Kidney (tissue), 13 donors: ENCODE measurements at regions not wholly inside any gene's neighbourhood (a gene's known extent, or its start where the extent isn't known, plus 50 kb on each side); places are given as distances from the start of the nearest gene placed in this dataset.

Experiments used
- DNase-seq, 5 donors: peaks; one replicate each; pipeline ENCODE4 v3.0.0-alpha.2; 2013 to 2020
- FAIRE-seq: peaks from 2 replicates; lab custom pipeline; 2012; peaks lifted over from hg19 to GRCh38; lab: Jason Lieb, UNC
- H3K27ac ChIP-seq, 2 donors: one replicate each; pipeline ENCODE4 v1.7.0; 2013; ENCODE audit warnings: low read depth in 2 of 2, low read length in 2 of 2, inconsistent platforms in 1 of 2
- H3K27me3 ChIP-seq: one replicate; pipeline ENCODE4 v1.7.1; 2013; ENCODE audit warnings: low read length, inconsistent platforms; ENCODE audit not compliant: control insufficient read depth, insufficient read depth
- H3K36me3 ChIP-seq, 3 donors: one replicate each; pipeline versions ENCODE4 v1.7.0 to v1.7.1; 2013; ENCODE audit warnings: low read length in 3 of 3, control low read depth in 1 of 3, inconsistent platforms in 1 of 3; ENCODE audit not compliant: insufficient read depth in 3 of 3, control insufficient read depth in 2 of 3
- H3K4me1 ChIP-seq, 3 donors: one replicate each; pipeline versions ENCODE4 v1.7.0 to v1.7.1; 2013; ENCODE audit warnings: low read length in 3 of 3, inconsistent platforms in 1 of 3, low read depth in 1 of 3; ENCODE audit not compliant: control insufficient read depth in 2 of 3, insufficient read depth in 2 of 3
- H3K4me3 ChIP-seq, 3 donors: one replicate each; pipeline versions ENCODE4 v1.7.0 to v1.8.1; 2013; ENCODE audit warnings: low read length in 3 of 3, control low read depth in 1 of 3, inconsistent platforms in 1 of 3
- H3K9ac ChIP-seq, 3 donors: one replicate each; pipeline versions ENCODE4 v1.7.0 to v1.7.1; 2013; ENCODE audit warnings: low read length in 3 of 3, control low read depth in 1 of 3, inconsistent platforms in 1 of 3
- H3K9me3 ChIP-seq, 3 donors: one replicate each; pipeline versions ENCODE4 v1.7.0 to v1.7.1; 2013; ENCODE audit warnings: low read length in 3 of 3, control low read depth in 1 of 3, inconsistent platforms in 1 of 3; ENCODE audit not compliant: control insufficient read depth in 2 of 3, insufficient read depth in 1 of 3
- intact Hi-C: fragments of 100-400 bp; cut with DNase I; formaldehyde crosslinking; loops from one replicate; pipeline ENCODE4 v1.11.1; 2022
- TF ChIP-seq, protein P1 (sequence below): IDR thresholded peaks from 3 replicates; pipeline ENCODE4 v1.5.1; 2012; ENCODE audit warnings: mild to moderate bottlenecking, moderate library complexity, borderline replicate concordance; ENCODE audit not compliant: insufficient read depth; ENCODE audit errors: extremely low read depth
- donor health status: control.
- donor health status: control.
- donor health status: control.
- donor health status: control.
- donor health status: control.
- donor health status: DM: yes; HTN: yes; CAD: no.
- donor health status: Normal renal cell carcinoma (clear cell type).

DNA sequence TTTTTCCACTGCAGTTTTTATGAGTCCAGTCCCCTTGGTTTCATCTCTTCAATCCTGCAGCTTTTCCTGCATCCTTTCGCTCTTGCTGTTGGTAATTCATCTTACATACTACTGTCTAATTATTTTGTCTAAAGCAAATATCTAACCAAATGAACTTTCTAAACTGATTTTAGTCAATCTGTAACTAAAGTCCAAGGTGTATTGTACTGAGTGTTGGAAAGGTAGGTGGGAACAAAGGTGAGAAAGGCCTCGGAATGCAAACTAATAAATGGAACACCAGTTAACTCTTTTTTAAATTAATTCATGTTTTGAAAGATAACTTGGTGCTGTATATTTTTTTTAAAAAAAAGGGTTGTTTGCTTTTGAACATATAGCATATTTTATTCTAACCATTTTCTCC, 152.7 kb upstream of the CYLC2 start:
- TF ChIP-seq, protein P1, sequence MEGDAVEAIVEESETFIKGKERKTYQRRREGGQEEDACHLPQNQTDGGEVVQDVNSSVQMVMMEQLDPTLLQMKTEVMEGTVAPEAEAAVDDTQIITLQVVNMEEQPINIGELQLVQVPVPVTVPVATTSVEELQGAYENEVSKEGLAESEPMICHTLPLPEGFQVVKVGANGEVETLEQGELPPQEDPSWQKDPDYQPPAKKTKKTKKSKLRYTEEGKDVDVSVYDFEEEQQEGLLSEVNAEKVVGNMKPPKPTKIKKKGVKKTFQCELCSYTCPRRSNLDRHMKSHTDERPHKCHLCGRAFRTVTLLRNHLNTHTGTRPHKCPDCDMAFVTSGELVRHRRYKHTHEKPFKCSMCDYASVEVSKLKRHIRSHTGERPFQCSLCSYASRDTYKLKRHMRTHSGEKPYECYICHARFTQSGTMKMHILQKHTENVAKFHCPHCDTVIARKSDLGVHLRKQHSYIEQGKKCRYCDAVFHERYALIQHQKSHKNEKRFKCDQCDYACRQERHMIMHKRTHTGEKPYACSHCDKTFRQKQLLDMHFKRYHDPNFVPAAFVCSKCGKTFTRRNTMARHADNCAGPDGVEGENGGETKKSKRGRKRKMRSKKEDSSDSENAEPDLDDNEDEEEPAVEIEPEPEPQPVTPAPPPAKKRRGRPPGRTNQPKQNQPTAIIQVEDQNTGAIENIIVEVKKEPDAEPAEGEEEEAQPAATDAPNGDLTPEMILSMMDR = no peak
- H3K4me1 ChIP-seq = peaks cover 0 to 13% (median 0%) of the 10 kb centered on the region in 3 donors
- intact Hi-C loops = no loop called here
- H3K9me3 ChIP-seq = no peaks in the 10 kb centered on the region
- H3K9ac ChIP-seq = no peak overlapping the region
- no peaks in the 10 kb centered on the region for H3K36me3 ChIP-seq
- peak; percentile 86 for FAIRE-seq
- H3K4me3 ChIP-seq = peak overlapping the region in 2 of 3 donors; percentile 29 to 48
- no peaks in the 10 kb centered on the region for H3K27me3 ChIP-seq
- peak overlapping the region; percentile 15 to 34 for H3K27ac ChIP-seq
- peak in 2 of 5 donors; percentile 17 to 35 for DNase-seq

DNA sequence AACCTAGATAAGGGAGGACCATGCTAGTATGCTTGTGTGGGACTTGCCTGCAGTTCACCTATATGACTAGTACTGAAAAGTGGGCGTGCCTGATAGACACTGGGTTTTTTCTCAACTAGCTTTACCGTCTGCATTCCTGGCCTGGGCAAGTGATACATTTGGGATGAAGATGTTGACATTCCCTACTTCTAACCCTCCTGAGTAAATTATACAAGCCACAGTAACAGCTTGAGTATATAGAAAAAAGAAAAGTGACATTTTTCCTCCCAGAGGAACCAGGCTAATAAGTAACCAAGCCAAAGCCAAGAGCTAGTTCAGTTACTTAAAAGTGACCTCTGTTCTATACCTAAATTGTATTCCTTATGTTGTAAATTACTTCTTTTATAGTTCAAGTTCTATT, 153.8 kb upstream of the CYLC2 start:
- DNase-seq = peak in 2 of 5 donors; percentile 17 to 38
- intact Hi-C loops = no loop called here

DNA sequence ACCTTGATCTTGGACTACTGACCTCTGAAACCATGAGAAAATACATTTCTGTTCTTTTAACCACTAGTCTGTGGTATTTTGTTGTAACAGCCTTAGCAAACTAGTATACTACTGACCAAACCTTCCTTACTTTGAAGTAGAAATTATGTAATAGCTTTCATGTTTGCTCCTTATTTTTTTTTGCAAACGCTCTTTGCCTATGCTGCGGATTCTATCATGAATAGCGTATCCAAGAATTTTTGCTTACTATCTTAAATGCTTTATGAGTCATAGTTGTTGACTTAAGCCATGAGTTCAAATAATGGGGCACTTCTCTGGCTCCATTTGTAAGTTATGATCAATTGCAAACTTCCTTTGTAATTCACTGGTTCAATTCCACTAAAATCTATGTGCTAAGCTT, 154.8 kb upstream of the CYLC2 start:
- Histone ChIP-seq H3K9me3 (no peaks in the 10 kb centered on the region), H3K4me3 (no peak overlapping the region), H3K4me1 (peaks cover 0 to 13% (median 0%) of the 10 kb centered on the region in 3 donors), H3K9ac (no peak overlapping the region), H3K27ac (no peak overlapping the region), H3K36me3 (no peaks in the 10 kb centered on the region), H3K27me3 (no peaks in the 10 kb centered on the region)
- no peak for FAIRE-seq
- TF ChIP-seq, protein P1 = no peak
- intact Hi-C loops = no loop called here
- DNase-seq = no peak

More for the DNA sequence above, 153.8 kb upstream of the CYLC2 start:
- Histone ChIP-seq H3K9ac (no peak overlapping the region), H3K9me3 (no peaks in the 10 kb centered on the region), H3K4me3 (peak overlapping the region in 2 of 3 donors; percentile 19 to 48), H3K4me1 (peaks cover 0 to 13% (median 0%) of the 10 kb centered on the region in 3 donors), H3K27ac (peak overlapping the region; percentile 1 to 66), H3K36me3 (no peaks in the 10 kb centered on the region), H3K27me3 (no peaks in the 10 kb centered on the region)
- TF ChIP-seq, protein P1 = no peak
- FAIRE-seq = no peak

DNA sequence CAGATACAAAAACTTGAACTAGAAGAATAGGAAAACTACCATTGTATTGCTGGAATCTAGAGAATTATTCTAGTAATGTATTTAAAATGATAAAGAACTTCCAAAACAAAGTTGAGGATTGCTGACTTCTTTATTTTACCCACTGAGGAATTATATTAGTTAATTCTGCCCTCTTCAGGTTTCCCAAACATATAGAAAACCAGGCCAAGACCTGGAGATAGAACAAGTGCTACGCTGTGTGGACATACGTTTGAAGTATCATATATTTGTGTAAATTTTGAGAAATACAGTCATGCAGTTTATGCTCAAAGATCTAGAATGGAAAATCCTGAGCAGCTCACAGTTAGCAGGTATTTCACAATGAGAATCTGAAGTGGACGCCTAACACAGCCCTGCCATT, 162.3 kb upstream of the CYLC2 start:
- H3K4me1 ChIP-seq = no peaks in the 10 kb centered on the region
- no peaks in the 10 kb centered on the region for H3K27me3 ChIP-seq
- TF ChIP-seq, protein P1 = no peak
- no peak for DNase-seq
- H3K9ac ChIP-seq = no peak overlapping the region
- H3K9me3 ChIP-seq = no peaks in the 10 kb centered on the region
- no peak overlapping the region for H3K4me3 ChIP-seq
- intact Hi-C loops = no loop called here
- no peak for FAIRE-seq
- no peaks in the 10 kb centered on the region for H3K36me3 ChIP-seq
- no peak overlapping the region for H3K27ac ChIP-seq
